SK-N-SH (cell line): ENCODE measurements at regions not wholly inside any gene's neighbourhood (a gene's known extent, or its start where the extent isn't known, plus 50 kb on each side); places are given as distances from the start of the nearest gene placed in this dataset.

Experiments used
- EP300 ChIP-seq, 2 experiments: IDR thresholded peaks; 2 replicates each; pipeline versions ENCODE4 v1.4.0 to v1.6.1; 2012; ENCODE audit warnings: borderline replicate concordance in 1 of 2, low read depth in 1 of 2, low read length in 1 of 2
- EZH2phosphoT487 ChIP-seq: fragments of 200-600 bp; sonication (generic); IDR thresholded peaks from 2 replicates; pipeline ENCODE4 v1.6.1; 2017; ENCODE audit warnings: low read depth, mixed run types, mild to moderate bottlenecking, antibody characterized with exemption, moderate library complexity, borderline replicate concordance
- POLR2AphosphoS5 ChIP-seq: IDR thresholded peaks from 2 replicates; pipeline ENCODE4 v1.6.1; 2012; ENCODE audit warnings: low read depth, low read length
- TAF1 ChIP-seq: IDR thresholded peaks from 2 replicates; pipeline ENCODE4 v1.6.1; 2012; ENCODE audit warnings: low read depth, mild to moderate bottlenecking, low read length, moderate library complexity, borderline replicate concordance
- YY1 ChIP-seq: IDR thresholded peaks from 2 replicates; pipeline ENCODE4 v1.4.0; 2012; ENCODE audit warnings: low read depth, mild to moderate bottlenecking
- TF ChIP-seq, protein P1 (sequence below): fragments of 200-600 bp; sonication (generic); IDR thresholded peaks from 2 replicates; pipeline ENCODE4 v1.6.1; 2017; ENCODE audit warnings: antibody characterized with exemption, mild to moderate bottlenecking, moderate library complexity
- TF ChIP-seq, protein P2 (sequence below): IDR thresholded peaks from 2 replicates; pipeline ENCODE4 v1.6.1; 2012; ENCODE audit warnings: mild to moderate bottlenecking, low read depth, low read length, moderate library complexity
- TF ChIP-seq, protein P3 (sequence below): IDR thresholded peaks from 2 replicates; pipeline ENCODE4 v1.4.0; 2012; ENCODE audit warnings: low read depth, borderline replicate concordance
- TF ChIP-seq, protein P4 (sequence below): fragments of 150-350 bp; IDR thresholded peaks from 2 replicates; pipeline ENCODE4 v1.6.1; 2017; ENCODE audit warnings: antibody characterized with exemption, low read length, low read depth, borderline replicate concordance

DNA sequence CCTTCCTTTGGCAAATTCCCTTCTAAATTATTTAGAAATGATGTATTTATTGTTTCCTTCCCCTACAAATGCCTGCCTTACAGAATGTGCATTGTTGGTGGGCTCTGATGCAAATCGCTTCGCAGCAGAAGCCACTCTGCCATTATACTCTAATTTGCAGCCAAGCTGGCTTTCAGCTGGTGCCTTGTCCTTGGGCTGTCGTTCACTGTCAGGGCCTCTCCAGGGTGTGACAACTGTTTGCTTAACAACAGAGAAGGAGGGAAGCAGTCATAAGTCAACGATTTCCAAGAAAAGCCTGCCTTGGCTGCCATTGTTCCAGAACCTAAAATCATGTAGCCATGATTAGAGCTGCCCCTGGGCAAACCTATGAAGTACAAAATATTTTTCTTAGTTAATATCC is 260.1 kb upstream of the RGMB start:
- TF ChIP-seq, protein P1, sequence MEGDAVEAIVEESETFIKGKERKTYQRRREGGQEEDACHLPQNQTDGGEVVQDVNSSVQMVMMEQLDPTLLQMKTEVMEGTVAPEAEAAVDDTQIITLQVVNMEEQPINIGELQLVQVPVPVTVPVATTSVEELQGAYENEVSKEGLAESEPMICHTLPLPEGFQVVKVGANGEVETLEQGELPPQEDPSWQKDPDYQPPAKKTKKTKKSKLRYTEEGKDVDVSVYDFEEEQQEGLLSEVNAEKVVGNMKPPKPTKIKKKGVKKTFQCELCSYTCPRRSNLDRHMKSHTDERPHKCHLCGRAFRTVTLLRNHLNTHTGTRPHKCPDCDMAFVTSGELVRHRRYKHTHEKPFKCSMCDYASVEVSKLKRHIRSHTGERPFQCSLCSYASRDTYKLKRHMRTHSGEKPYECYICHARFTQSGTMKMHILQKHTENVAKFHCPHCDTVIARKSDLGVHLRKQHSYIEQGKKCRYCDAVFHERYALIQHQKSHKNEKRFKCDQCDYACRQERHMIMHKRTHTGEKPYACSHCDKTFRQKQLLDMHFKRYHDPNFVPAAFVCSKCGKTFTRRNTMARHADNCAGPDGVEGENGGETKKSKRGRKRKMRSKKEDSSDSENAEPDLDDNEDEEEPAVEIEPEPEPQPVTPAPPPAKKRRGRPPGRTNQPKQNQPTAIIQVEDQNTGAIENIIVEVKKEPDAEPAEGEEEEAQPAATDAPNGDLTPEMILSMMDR, result no peak
- TF ChIP-seq EP300 (IDR thresholded peaks at IDR 0.05; ENCODE audit: borderline replicate concordance in 1 of 2, low read depth in 1 of 2, low read length in 1 of 2), result no peak
- TF ChIP-seq YY1, result no peak
- no peak for TF ChIP-seq TAF1
- TF ChIP-seq, protein P2, sequence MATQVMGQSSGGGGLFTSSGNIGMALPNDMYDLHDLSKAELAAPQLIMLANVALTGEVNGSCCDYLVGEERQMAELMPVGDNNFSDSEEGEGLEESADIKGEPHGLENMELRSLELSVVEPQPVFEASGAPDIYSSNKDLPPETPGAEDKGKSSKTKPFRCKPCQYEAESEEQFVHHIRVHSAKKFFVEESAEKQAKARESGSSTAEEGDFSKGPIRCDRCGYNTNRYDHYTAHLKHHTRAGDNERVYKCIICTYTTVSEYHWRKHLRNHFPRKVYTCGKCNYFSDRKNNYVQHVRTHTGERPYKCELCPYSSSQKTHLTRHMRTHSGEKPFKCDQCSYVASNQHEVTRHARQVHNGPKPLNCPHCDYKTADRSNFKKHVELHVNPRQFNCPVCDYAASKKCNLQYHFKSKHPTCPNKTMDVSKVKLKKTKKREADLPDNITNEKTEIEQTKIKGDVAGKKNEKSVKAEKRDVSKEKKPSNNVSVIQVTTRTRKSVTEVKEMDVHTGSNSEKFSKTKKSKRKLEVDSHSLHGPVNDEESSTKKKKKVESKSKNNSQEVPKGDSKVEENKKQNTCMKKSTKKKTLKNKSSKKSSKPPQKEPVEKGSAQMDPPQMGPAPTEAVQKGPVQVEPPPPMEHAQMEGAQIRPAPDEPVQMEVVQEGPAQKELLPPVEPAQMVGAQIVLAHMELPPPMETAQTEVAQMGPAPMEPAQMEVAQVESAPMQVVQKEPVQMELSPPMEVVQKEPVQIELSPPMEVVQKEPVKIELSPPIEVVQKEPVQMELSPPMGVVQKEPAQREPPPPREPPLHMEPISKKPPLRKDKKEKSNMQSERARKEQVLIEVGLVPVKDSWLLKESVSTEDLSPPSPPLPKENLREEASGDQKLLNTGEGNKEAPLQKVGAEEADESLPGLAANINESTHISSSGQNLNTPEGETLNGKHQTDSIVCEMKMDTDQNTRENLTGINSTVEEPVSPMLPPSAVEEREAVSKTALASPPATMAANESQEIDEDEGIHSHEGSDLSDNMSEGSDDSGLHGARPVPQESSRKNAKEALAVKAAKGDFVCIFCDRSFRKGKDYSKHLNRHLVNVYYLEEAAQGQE, result no peak
- TF ChIP-seq, protein P3, sequence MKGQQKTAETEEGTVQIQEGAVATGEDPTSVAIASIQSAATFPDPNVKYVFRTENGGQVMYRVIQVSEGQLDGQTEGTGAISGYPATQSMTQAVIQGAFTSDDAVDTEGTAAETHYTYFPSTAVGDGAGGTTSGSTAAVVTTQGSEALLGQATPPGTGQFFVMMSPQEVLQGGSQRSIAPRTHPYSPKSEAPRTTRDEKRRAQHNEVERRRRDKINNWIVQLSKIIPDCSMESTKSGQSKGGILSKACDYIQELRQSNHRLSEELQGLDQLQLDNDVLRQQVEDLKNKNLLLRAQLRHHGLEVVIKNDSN, result no peak
- TF ChIP-seq POLR2AphosphoS5, result no peak
- TF ChIP-seq, protein P4, sequence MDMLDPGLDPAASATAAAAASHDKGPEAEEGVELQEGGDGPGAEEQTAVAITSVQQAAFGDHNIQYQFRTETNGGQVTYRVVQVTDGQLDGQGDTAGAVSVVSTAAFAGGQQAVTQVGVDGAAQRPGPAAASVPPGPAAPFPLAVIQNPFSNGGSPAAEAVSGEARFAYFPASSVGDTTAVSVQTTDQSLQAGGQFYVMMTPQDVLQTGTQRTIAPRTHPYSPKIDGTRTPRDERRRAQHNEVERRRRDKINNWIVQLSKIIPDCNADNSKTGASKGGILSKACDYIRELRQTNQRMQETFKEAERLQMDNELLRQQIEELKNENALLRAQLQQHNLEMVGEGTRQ, result no peak
- TF ChIP-seq EZH2phosphoT487, result no peak
